ENCODE measurements at regions not wholly inside any gene's neighbourhood (a gene's known extent, or its start where the extent isn't known, plus 50 kb on each side); places are given as distances from the start of the nearest gene placed in this dataset.
"Not testable (repeated sequence)": the region's sequence is repeated elsewhere in the genome, so short reads cannot be mapped to it uniquely, and the experiment has no call there.

DNA sequence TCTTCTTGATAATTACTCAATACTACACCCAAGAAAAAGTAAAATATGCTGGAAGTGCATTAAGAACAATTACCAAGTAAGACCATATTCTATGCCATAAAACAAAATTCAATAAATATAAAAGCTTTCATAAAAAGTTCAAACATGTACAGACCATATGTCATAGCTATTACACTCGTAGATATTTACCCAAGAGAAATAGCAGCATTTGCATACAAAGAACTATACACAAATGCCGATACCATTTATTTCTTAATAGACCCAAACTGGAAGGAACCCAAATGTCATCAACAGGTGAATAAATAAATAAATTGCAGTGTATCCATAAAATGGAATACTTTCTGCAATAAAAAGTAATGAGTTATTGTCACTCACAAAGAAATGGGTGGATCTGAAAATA lies 78.3 kb upstream of the SLC16A7 start:
- DNase-seq = no peak

DNA sequence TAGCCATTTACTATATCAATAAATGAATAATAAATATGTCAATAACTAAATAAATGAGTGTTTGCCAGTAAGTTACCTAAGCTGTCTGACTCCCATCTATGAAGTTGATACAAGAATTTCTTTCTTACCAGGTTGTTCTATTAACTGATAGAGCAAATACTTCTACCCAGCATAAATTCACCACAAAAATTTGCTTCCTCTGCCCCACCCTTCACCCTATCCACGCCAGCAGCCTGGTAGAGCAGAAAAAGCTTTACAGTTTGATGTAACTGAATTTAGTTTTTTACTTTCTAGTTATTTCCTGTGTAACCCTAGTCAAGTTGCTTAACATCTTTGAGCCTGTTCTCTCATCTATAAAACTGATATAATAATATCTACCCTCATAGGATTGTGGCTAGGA lies 94.9 kb upstream of the SLC16A7 start:
- DNase-seq = no peak

DNA sequence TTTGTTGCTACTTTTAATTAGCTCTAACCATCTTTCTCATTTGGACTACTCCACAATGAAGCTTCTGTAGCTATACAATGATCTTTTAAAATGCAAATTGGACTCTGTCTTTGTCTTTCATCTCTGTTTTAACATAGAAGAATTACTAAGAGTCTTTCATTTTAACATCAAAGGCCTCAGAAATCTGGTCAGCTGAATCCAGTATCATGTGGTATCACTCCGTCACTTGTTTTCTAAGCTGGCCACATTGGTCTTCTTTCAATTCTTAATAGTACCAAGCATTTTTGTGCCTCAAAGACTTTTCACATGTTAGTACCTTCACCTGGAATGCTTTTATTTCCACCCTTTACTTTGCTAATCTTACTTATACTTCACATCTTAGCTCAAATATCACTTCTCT lies 95.5 kb upstream of the SLC16A7 start:
- no peak for DNase-seq

DNA sequence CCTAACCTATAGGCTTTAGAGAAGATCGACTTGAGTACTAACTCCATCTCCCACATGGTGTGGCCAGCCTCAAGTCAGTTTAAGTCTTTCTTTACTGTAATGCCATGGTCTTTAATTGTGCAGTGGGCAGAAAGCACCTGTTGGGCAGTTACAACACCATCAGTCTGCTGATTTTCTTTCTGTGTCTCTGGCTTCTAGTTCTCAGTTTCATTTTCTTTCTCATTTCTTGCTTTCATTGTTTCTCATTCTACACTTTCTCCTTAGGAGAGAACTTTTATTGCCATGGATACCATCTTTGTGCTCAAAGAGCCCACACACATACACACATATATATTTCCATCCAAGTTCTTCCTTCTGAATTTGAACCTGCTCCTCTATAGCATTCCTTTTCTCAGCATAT lies 96.1 kb upstream of the SLC16A7 start:
- DNase-seq = no peak

GRCh38 chr12:59494617-59495016 lies 101.2 kb upstream of the SLC16A7 start:
- no peak for DNase-seq

DNA sequence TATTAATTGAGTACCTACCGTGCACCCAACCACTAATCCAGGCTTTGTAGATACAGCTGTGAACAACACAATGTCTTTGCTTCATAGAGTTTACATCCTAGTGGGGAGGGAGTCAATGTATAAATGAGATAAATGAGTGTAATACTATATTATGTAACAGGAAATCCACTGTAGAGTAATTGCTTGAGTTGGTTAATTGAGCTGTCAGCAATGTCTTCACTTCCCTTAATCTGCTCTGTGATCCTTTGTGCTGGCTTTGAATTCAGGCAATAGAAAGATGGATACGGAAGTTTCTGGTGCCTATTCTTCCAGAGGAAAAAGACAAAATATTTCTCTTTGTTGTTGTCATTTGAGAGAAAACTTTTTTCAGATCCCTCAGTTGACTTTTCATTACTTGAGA lies 104.0 kb upstream of the SLC16A7 start:
- DNase-seq = no peak

DNA sequence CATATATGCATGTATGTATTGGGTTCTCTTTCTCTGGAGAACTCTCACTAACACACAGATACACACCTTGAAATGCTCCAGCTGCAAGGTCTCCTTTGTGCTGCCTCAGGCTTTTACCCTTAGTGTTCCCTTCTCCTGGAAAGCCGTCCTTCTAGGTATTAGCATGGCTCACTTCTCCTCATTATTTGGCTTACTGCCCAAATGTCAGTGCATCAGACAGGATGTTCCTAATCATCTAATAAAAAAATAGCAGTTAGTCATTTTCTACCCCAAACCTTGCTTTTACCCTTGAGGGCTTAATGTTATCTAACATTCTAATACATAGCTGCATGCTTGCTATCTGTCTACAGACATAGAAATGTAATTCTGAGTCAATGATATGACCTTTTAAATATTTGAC lies 109.0 kb upstream of the SLC16A7 start:
- peak; percentile 17 for DNase-seq

GRCh38 chr12:59484575-59484974 lies 111.3 kb upstream of the SLC16A7 start:
- no peak for DNase-seq

GRCh38 chr12:59474236-59474635 lies 121.6 kb upstream of the SLC16A7 start:
- DNase-seq = not testable (repeated sequence)

GRCh38 chr12:59472273-59472672 lies 123.6 kb upstream of the SLC16A7 start:
- no peak for DNase-seq

- peak; percentile 71 for DNase-seq
Observed at GRCh38 chr12:59459966-59460660, 135.7 kb upstream of the SLC16A7 start.

- DNase-seq = peak; percentile 54
Observed at GRCh38 chr12:59453475-59453874, 142.4 kb upstream of the SLC16A7 start.

DNA sequence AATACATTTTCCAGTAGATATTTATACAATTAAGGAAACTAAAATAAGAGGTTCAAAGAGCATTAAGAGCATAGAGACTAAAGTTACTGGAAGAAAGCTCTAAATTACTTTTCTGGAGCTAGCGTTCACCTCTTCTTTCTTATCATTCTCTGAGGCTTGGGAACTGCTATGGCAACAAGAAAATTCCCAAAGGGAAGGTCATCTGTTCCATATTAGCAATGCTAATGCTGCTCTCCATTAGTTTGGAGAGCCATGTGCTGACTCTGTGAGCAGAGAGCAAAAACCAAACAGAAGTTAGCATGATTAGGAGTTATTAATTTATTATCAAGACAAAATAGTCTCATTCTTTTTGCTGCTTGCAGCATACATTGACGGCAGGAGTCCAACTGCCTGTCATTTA lies 143.1 kb upstream of the SLC16A7 start:
- DNase-seq = peak; percentile 63

- peak; percentile 89 for DNase-seq
Observed at GRCh38 chr12:59452259-59452658, 143.6 kb upstream of the SLC16A7 start.

DNA sequence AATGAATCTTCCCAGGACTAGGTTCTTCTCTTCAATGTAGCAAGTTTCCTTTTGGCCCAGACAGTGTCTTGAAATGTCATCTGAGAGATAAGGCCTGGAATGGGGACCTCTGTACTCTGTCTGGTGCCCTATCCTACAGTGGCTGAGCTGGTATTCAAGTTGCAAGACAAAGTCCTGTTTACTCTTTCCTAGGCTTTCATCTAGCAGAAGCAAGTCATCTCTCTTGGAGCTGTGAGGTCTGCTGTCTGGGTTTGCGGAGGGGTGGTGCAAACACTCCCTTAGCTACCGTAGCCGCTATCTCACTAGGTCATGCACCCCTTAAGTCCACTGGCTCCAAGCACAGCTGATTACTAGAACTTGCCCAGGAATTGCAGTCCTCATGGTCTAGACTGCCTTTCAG lies 149.7 kb upstream of the SLC16A7 start:
- DNase-seq = no peak

DNA sequence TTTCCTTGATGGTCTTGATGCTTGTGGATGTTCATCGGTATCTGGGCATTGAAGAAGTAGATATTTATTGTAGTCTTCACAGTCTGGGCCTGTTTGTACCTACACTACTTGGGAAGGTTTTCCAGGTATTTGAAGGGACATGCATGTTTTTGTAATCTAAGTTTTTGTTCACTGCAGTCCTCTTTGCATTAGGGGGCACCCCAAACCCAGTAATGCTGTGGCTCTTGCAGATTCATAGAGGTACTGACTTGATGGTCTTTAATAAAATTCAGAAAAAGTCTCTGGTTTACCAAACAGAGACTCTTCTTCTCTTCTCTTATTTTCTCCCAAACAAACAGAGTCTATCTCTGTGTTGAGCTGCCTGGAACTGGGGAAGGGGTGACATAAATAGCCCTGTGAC lies 150.9 kb upstream of the SLC16A7 start:
- DNase-seq = peak; percentile 42

DNA sequence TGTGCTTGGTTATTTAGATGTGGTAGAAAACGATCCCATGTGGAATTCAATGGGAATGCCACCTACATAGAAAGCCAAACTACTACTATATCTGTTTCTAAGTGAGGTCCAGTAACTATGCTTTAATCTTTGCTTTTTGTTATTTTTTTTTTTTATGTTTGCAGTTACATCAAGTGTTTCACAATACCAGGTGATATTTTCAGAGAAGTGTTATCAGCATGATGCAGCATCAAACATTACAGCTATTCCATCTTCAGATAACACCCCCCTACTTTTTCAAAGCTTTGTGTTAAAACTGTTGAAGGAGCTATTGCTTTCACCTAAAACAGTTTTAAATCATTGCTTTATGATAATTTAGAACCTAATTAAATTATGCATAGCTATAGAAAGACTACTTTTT lies 163.8 kb upstream of the SLC16A7 start:
- no peak for DNase-seq

DNA sequence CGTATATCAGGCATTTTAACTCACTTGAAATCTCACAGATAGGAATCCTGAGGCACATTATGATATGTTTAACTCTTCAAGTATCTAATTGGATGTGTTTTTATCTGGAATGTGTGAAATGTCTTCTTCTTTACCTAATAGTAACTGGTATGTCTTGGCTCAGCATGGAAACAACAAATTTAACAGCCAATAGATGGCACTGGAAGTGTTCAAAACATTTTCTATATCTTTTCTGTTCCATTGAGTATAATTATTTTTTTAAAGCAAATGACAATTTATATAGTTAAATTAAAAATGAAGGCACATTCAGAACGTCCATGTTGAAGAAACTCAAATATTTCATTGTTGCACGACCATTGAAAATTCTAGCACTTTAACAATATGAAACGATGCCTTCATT lies 164.6 kb upstream of the SLC16A7 start:
- DNase-seq = peak; percentile 52

DNA sequence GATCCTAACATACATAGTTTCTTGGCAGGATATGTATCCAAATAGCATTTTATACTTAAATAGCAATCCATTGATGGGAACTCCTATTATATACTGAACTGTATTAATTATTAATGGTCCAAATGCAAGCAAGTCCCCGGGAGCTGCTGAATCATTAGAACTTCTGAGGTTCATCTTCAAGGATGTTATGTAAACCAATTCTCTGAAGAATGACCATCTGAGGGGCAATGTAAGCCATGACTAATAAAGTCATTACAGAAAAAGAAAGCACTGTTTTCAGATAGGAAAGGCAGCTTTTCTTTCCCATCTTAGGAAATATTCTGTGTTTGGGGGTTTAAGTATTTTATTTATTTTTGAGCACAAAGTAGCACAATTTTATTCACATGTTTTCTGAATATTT lies 166.1 kb upstream of the SLC16A7 start:
- DNase-seq = peak; percentile 29

DNA sequence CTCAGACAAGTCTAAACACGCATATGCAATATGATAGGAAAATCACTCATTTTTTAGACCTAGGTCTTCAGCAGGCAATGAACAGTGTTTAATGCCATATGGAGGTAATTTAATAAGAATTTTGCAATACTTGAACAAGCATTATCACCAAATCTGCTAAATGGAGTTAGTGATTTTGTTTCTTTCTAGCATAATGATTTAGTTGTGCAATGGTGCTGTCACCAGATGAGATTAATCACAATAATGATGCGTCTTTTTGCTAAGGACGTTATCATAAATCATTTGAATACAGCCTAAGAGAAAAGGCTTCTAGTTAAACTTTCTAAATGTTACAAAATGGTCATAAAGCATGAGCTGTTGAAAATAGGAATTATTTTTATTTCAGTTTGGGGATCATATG lies 170.0 kb upstream of the SLC16A7 start:
- DNase-seq = peak; percentile 10

DNA sequence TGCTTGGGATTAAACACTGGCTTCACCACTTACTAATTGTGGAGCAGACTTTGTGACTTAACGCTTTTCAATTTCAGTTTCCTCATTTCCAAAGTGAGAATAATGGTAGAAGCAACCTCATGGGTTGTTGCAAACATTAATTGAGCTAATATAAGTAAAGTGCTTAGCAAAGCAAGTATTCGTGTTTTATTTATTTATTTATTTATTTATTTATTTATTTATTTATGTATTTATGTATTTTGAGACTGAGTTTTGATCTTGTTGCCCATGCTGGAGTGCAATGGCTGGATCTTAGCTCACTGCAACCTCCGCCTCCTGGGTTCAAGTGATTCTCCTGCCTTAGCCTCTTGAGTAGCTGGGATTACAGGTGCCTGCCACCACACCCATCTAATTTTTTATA lies 171.2 kb upstream of the SLC16A7 start:
- DNase-seq = not testable (repeated sequence)

DNA sequence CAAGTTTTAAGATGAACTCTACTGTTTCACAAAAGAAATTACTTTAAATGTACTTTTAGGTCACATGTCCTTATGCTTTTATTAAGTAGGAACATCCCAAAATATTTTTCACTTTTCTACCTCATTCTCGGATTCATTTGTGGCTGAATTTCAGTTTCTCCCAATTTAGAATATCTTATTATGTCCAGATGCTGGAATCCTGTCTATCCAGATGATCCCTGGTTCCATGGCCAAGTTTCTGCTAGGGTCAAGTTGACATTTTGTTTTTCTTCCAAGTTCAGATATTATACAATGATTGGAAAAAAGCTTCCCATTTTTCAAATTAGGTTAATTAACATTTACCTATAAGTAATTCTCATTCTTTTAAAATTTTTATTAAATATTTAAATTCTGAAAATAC lies 181.8 kb upstream of the SLC16A7 start:
- no peak for DNase-seq

DNA sequence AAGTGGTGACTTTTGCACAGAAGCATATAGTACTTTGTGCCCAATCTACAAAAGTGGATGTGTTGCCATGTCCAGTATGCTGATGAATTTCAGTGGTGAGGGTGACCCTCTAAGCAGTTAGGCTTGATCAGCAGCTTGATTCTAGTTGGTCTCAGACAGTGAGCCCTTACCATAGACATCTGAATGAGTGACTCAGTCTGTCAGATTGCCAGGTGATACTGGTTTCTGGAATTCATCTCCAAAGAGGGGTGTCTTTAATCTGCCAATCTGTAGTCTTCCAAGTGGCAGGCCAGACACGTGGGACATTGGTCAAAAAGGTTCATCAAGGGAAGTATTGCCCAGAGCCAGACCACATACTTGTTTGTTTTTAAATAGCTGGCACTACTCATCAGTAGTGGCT lies 187.4 kb upstream of the SLC16A7 start:
- peak; percentile 41 for DNase-seq

- no peak for DNase-seq
Observed at GRCh38 chr12:59407799-59408198, 188.0 kb upstream of the SLC16A7 start.

DNA sequence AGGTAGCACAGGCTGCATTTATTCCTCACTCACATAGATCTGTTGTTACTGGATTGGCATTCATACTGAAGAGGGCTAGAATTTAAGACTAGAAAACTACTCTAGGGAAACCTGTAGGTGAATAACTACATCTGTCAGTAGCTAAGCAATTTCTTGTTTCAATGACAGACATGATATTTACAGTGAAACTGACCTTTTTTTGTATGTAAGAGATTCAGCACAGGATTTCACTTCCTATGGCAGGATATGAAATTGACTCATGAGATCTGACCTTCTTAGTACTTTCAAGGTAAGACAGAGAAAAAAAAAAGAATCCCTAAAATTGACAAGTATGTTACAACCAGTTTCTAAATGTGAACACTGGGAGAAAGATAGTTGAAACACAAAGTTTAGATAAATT lies 189.8 kb upstream of the SLC16A7 start:
- DNase-seq = no peak
